ENCODE measurements at regions not wholly inside any gene's neighbourhood (a gene's known extent, or its start where the extent isn't known, plus 50 kb on each side); places are given as distances from the start of the nearest gene placed in this dataset.

DNA sequence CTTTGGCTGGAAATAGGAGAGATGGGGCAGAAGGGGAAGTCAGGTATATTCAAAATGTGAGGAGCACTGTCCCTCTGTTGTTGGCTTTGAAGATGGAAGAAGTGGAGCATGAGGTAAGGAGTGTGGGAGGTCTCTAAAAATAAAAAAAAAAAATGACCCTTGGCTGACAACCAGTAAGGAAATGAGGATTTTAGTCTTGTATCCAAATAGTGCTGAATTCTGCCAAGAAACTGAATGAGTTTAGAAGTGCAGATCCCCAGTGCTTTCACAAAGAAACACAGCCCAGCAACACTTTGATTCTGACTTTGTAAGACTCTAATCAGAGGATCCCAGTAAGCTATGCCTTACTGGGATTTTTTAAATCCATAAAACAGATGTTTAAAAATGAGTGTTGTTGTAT is 367.9 kb downstream of the CYLC2 start:
- ChIA-PET POLR2A (no interaction called here), CTCF (interaction anchor here (1.1 kb wide), 1 partner anchor 66 kb away, joined by 3 read pairs; no protein-coding TSS in a partner anchor)

GRCh38 chr9:103364753-103365152 is 369.6 kb downstream of the CYLC2 start:
- ChIA-PET POLR2A (no interaction called here), CTCF (no interaction called here)
- Histone ChIP-seq H3K9me3 (ENCODE audit: control insufficient read depth, insufficient read depth, low read depth, low read length) (no peaks in the 10 kb centered on the region), H3K4me3 (ENCODE audit: low read depth, low read length) (no peak overlapping the region), H3K4me1 (ENCODE audit: control insufficient read depth, insufficient read depth, low read length) (no peaks in the 10 kb centered on the region), H3K36me3 (ENCODE audit: control insufficient read depth in 2 of 2, insufficient read depth in 1 of 2, low read length in 2 of 2) (no peaks in the 10 kb centered on the region), H3K27ac (ENCODE audit: extremely low read depth, low read depth, low read length) (no peak overlapping the region)
- TF ChIP-seq ZNF292 (tag by site-specific recombination; IDR thresholded peaks at IDR 0.05; ENCODE audit: borderline replicate concordance, low read depth) (no peak), ZBTB8A (tag by site-specific recombination; IDR thresholded peaks at IDR 0.05) (0 out of 2 replicates have a peak, but pooled peaks have one; percentile 10)

More for the DNA sequence above, 367.9 kb downstream of the CYLC2 start:
- no peaks in the 10 kb centered on the region for H3K9me3 ChIP-seq (ENCODE audit: control insufficient read depth, insufficient read depth, low read depth, low read length)
- H3K4me1 ChIP-seq (ENCODE audit: control insufficient read depth, insufficient read depth, low read length), result no peaks in the 10 kb centered on the region
- no peak overlapping the region for H3K27ac ChIP-seq (ENCODE audit: extremely low read depth, low read depth, low read length)
- H3K36me3 ChIP-seq (ENCODE audit: control insufficient read depth in 2 of 2, insufficient read depth in 1 of 2, low read length in 2 of 2), result no peaks in the 10 kb centered on the region
- no peak overlapping the region for H3K4me3 ChIP-seq (ENCODE audit: low read depth, low read length)
- TF ChIP-seq, protein P1, sequence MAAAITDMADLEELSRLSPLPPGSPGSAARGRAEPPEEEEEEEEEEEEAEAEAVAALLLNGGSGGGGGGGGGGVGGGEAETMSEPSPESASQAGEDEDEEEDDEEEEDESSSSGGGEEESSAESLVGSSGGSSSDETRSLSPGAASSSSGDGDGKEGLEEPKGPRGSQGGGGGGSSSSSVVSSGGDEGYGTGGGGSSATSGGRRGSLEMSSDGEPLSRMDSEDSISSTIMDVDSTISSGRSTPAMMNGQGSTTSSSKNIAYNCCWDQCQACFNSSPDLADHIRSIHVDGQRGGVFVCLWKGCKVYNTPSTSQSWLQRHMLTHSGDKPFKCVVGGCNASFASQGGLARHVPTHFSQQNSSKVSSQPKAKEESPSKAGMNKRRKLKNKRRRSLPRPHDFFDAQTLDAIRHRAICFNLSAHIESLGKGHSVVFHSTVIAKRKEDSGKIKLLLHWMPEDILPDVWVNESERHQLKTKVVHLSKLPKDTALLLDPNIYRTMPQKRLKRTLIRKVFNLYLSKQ (tag by site-specific recombination; IDR thresholded peaks at IDR 0.05; ENCODE audit: borderline replicate concordance), result no peak
- TF ChIP-seq ZNF157 (tag by site-specific recombination; IDR thresholded peaks at IDR 0.05) (no peak), ZNF473 (tag by site-specific recombination; IDR thresholded peaks at IDR 0.05) (no peak), GLI2 (tag by site-specific recombination; IDR thresholded peaks at IDR 0.05; ENCODE audit: borderline replicate concordance, low read depth) (no peak), IKZF3 (tag by site-specific recombination; IDR thresholded peaks at IDR 0.05) (no peak), ZNF184 (tag by site-specific recombination; IDR thresholded peaks at IDR 0.05) (no peak), OSR2 (tag by site-specific recombination; IDR thresholded peaks at IDR 0.05) (no peak), GLIS1 (tag by site-specific recombination; IDR thresholded peaks at IDR 0.05) (no peak), ELK4 (IDR thresholded peaks at IDR 0.05; ENCODE audit: borderline replicate concordance, low read depth, low read length) (no peak), ZNF366 (tag by site-specific recombination; conservative IDR thresholded peaks at IDR 0.05) (no peak), ZNF768 (tag by site-specific recombination; IDR thresholded peaks at IDR 0.05) (no peak)
- TF ChIP-seq, protein P2, sequence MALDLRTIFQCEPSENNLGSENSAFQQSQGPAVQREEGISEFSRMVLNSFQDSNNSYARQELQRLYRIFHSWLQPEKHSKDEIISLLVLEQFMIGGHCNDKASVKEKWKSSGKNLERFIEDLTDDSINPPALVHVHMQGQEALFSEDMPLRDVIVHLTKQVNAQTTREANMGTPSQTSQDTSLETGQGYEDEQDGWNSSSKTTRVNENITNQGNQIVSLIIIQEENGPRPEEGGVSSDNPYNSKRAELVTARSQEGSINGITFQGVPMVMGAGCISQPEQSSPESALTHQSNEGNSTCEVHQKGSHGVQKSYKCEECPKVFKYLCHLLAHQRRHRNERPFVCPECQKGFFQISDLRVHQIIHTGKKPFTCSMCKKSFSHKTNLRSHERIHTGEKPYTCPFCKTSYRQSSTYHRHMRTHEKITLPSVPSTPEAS (tag by site-specific recombination; IDR thresholded peaks at IDR 0.05), result no peak

GRCh38 chr9:103371152-103371551 is 376.0 kb downstream of the CYLC2 start:
- no peak overlapping the region for H3K4me3 ChIP-seq (ENCODE audit: low read depth, low read length)
- H3K9me3 ChIP-seq (ENCODE audit: control insufficient read depth, insufficient read depth, low read depth, low read length), result no peaks in the 10 kb centered on the region
- ChIA-PET CTCF (interaction anchor here (0.7 kb wide), 1 partner anchor 16 kb away, joined by 3 read pairs; no protein-coding TSS in a partner anchor), POLR2A (no interaction called here)
- H3K4me1 ChIP-seq (ENCODE audit: control insufficient read depth, insufficient read depth, low read length), result no peaks in the 10 kb centered on the region
- H3K27ac ChIP-seq (ENCODE audit: extremely low read depth, low read depth, low read length), result no peak overlapping the region
- H3K36me3 ChIP-seq (ENCODE audit: control insufficient read depth in 2 of 2, insufficient read depth in 1 of 2, low read length in 2 of 2), result no peaks in the 10 kb centered on the region
- no peak for TF ChIP-seq ZNF621 (tag by site-specific recombination; IDR thresholded peaks at IDR 0.05)
- no peak for TF ChIP-seq ZNF544 (tag by site-specific recombination; IDR thresholded peaks at IDR 0.05)
- no peak for TF ChIP-seq ZNF10 (tag by site-specific recombination; IDR thresholded peaks at IDR 0.05)
- TF ChIP-seq SALL2 (tag by site-specific recombination; IDR thresholded peaks at IDR 0.05; ENCODE audit: borderline replicate concordance), result no peak
- no peak for TF ChIP-seq ZNF670 (tag by site-specific recombination; IDR thresholded peaks at IDR 0.05; ENCODE audit: low read depth)
- TF ChIP-seq ZNF16 (tag by site-specific recombination; IDR thresholded peaks at IDR 0.05; ENCODE audit: low read depth), result no peak
- TF ChIP-seq, protein P3, sequence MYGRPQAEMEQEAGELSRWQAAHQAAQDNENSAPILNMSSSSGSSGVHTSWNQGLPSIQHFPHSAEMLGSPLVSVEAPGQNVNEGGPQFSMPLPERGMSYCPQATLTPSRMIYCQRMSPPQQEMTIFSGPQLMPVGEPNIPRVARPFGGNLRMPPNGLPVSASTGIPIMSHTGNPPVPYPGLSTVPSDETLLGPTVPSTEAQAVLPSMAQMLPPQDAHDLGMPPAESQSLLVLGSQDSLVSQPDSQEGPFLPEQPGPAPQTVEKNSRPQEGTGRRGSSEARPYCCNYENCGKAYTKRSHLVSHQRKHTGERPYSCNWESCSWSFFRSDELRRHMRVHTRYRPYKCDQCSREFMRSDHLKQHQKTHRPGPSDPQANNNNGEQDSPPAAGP (tag by site-specific recombination; IDR thresholded peaks at IDR 0.05), result no peak
- no peak for TF ChIP-seq SP2 (tag by site-specific recombination; IDR thresholded peaks at IDR 0.05)
- TF ChIP-seq ZNF701 (tag by site-specific recombination; IDR thresholded peaks at IDR 0.05), result no peak
- no peak for TF ChIP-seq ZBTB10 (tag by site-specific recombination; IDR thresholded peaks at IDR 0.05)
- no peak for TF ChIP-seq ZNF292 (tag by site-specific recombination; IDR thresholded peaks at IDR 0.05; ENCODE audit: borderline replicate concordance, low read depth)
- no peak for TF ChIP-seq ZBTB8A (tag by site-specific recombination; IDR thresholded peaks at IDR 0.05)
- TF ChIP-seq ZNF707 (tag by site-specific recombination; IDR thresholded peaks at IDR 0.05), result no peak
- TF ChIP-seq PRDM1 (tag by site-specific recombination; IDR thresholded peaks at IDR 0.05), result no peak
